Muscle of back (tissue), 3 donors: ENCODE measurements at regions not wholly inside any gene's neighbourhood (a gene's known extent, or its start where the extent isn't known, plus 50 kb on each side); places are given as distances from the start of the nearest gene placed in this dataset.

Source experiments
- DNase-seq, 3 donors: peaks; one replicate each; pipeline versions ENCODE4 v3.0.0 to v3.0.0-alpha.2; 2013

DNA sequence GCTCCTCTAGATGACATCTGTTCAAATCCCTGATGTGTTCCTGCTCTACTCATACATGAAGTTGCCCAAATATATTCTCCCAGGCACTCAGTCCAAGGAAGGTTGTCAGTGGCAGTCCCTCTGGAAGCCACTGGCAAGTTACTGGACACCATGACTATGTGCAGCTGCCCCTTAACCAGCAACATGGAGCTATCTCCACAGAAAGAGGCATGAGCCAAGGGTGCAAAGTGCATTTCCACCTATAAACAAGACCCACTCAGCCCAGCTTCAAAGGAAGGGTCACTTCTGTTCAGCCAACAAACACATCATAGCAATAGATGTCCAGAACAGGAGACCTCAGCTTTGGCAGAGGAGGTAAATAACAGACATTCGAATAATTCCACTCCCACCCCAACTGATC is 217.6 kb upstream of the PMEPA1 start:
- DNase-seq: no peak

DNA sequence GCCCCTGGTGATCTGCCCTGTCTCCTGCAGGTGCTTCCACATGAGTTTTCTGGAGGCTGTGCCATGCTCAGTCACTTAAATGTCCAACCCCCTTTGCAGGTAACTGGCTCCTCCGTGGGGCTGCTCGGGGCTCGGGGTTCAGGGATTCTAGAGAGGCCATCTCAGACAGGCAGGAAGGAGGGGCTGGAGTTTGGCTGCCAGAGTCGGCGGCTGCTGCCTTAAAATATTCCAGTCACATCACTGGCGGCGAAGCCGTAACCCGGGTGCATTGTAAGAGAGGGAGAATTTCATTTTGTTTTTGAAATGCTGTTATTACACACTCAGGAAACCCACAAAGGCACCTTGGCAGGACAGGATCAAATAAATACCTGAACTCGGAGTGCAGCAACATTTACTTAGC is 212.9 kb upstream of the PMEPA1 start:
- DNase-seq: peak in 1 of 3 donors; percentile 32

DNA sequence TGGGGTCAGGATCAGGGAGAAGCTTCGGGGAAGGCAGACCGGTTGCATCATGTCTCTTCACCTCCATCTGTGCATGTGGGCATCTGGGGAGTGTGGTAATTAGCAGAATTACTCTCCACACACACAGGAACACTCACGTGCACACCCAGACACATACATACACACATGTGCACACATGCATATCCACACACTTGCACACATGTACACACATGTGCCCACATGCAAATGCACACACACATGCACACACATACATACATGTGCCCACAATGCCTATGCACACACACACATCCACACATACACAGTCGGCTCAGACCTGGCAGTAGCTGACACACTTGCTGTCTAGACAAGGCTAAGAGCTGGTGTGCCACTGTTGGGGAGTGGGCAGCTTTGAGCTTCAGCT is 212.3 kb upstream of the PMEPA1 start:
- DNase-seq: no peak

DNA sequence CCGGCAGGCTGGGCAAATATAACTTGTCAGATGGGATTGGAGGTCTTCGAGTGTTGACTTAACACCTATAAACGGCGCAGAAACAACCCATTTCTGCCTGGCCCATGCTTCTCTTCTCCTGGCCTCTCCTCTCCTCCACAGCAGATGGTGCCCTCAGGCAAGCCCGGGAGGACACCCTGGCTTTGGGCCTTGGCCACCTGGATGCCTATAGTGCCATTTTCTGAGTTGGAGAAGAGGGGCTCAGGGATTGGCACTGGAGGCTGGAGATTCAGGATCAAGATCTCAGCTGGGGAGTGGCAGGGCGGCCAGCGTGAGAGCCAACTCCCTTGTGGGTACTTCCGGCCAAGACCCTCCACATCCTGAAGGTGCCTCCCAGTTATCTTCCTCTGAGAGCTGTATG is 211.9 kb upstream of the PMEPA1 start:
- DNase-seq: no peak

DNA sequence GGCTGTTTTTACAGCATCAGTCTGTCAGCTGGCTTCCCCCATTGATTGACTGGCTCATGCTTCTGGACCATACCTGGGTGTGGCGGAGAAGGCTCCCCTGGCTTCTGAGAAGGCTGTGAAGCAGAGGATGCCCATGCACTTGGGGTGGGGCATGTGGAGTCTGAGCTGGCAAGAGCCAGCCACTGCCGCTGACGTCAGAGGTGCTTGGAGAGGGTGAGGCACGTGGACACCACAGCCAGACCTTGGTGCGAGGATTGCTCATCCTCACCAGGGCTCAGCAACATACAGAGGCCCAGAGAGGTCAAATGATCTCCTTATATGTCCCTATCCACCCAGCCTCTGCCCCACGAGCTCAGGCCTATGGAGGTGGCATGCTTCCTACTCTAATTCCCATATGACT is 211.2 kb upstream of the PMEPA1 start:
- DNase-seq: no peak

DNA sequence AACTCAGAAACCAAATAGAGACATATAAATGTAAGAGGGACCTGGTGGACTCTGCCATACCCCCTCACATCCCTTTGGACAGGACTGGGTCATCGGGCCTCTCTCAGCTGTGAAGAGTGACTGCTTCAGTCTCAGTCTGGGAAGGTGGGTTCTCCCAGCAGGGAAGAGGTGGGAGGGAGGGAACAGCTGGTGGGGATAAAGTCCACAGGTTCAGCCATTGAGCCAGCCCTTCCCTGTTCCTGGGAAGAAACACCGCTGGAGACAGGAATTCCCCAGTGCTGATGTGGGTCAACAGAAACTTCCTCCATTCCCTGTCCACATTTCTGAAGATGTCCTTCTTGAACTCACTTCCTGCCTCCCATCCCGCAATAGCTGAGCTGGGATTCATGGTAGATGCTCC is 209.2 kb upstream of the PMEPA1 start:
- DNase-seq: no peak

DNA sequence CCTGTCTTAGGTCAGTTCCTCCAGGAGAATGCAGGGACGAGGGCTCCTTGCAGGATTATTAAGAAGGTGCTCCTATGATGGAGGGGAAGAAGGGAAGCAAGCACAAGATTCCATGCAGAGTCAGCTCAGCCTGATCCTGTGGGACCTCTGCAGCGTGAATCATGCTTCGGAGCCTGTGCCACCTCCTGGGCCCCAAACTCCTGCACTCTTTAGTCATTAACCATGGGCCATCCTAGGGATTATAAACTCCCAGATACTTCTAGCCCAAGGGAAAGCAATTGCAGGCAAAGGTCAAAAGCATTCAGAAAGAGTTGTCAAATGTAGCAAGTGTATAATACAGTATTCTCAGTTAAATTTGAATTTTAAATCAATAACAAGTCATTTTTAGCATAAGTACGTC is 208.7 kb upstream of the PMEPA1 start:
- no peak for DNase-seq

DNA sequence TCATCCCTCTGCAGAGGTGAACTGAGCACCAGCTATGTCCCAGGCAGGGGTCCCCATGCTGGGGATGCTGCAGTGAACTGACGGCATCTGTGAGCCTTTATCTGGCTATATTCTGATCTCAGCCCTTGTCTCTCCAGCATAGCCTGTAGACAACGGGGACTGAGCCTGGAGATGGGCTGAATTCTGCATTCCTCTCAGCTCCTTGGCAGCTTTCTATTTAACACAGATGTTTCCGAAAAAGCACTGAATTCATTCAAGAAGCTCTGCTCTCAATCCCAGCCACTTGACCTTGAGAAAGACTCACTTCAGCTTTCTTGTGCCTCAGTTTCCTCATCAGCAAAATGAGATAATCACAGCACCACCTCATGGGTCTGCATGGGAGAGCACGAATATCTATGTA is 204.4 kb upstream of the PMEPA1 start:
- peak in 2 of 3 donors; percentile 11 to 44 for DNase-seq

DNA sequence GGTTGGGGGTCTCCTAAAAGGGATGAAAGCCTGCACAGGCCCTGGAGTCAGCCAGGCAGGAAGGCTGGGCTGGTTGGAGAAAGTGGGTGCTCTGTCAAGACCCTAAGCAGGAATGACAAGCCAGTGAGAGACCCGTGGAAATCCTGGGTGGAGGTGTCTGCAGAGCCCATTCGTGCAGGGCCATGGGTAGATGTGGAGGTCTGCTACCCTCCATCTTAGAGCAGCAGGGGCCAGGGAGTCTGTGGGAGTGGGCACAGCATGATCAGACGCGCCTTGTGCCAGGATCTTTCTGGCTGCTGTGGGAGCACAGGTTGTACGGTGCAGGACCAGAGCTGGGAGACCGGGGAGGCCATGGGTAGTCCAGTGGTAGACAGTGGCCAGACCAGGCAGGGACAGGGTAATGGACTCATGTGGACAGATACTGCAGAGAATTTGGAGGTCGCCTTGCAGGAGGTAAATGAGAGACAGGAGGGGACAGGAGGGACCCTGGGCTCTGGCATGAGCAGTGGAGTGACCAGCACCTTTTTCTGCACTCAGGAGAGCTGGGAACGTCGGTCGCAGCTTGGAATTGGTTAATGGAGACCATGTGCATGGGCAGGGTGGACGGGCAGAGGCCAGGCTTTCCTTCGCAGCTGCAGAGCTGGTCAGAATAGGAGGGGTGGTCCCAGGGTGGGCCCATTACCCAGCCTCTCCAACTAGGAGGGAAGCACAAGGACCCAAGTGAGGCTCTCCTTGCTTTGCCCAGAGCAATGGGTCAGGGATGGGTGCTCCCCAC is 203.5 kb upstream of the PMEPA1 start:
- DNase-seq: no peak

DNA sequence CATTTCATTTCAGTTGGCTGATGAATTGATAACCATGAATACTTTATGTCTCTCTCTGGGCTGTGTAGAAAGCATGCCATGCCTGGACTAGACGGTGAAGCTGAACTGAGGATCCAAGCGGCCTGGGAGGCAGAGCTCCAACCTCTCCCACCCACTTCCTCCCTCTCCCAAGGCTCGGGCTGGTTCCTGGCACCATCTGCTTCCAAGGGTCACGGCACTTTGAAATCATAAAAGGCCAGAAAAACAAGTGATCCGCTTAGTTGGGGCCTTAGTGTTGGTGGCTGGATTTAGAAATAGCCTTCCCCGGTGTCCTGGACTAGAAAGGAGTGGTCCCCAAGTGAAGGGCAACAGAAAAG is 202.4 kb upstream of the PMEPA1 start:
- no peak for DNase-seq

DNA sequence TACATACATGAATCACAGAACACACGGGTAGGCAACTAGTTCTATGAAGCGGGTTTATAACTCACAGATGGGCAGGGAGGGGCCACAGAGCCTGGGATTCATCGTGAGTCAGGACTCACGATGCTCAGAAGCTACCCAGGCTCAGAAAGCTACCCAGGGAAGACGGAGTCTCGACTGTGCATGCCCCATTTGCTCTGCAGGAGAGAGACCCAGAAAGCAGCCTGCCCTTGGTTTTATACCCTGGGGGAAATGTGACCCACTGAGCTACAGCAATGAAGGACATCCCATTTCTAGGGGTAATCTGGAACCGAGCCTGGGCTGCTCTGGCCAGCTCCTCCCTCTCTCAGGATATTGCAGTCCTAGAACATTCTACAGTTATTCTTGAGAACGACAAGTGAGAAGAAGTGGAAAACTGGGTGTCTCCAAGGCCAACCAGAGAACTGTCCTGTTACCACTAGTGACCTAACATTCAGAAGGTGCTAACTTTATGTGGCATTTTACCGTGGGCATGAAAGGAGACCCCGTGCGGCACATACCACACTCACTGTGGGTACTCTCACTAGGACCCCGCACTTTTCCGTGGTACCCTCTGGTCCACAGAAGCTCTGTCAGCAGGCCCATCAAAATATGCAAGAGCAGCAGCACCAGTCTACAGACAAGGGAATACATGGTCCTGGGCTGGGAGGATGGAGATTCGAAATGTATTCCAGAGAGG is 201.9 kb upstream of the PMEPA1 start:
- DNase-seq: no peak

DNA sequence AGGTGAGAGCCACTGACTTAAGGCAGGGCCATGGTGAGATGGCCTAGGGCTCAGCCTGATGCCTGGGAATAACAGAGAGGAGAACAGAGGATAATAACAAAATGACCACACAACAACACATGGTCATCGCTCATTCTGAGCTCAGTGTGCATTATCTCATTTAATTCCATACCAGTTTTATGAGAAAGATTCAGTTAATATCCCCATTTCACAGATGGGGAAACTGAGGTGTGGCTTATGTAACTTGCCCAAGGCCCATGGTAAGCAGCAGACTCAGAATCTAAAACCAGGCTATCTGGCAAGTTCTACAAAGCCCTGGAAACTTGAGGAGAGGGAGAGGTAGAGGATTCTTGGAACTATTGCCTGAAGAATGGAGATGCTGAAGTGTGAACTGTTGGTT is 200.9 kb upstream of the PMEPA1 start:
- DNase-seq: no peak

DNA sequence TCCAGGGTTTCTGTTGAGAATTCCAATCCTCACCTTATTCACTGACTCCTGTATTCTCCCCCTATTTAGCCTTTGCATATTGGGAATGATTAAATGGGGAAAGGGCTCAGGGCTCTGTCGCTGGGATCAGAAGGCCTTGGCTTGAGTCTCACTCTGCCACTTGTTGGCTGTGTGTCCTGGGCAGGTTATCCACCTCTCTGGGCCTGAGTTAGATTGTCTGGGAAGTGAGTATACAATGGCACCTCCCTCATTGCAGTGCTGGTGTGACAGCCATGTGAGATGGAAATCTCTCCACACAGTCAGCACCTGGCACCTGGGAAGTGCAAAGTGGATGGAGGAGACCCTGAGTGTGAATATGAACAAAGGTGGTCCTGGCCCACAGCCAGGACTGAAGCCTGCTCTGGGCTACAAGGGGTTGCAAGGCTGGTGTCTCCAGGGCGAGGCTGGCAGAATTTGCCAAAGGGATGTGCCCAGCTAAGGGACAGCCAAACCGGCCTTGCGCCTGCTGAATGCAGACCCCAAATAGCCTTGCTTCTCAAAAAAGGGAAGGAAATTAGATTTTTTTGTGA is 200.0 kb upstream of the PMEPA1 start:
- no peak for DNase-seq

DNA sequence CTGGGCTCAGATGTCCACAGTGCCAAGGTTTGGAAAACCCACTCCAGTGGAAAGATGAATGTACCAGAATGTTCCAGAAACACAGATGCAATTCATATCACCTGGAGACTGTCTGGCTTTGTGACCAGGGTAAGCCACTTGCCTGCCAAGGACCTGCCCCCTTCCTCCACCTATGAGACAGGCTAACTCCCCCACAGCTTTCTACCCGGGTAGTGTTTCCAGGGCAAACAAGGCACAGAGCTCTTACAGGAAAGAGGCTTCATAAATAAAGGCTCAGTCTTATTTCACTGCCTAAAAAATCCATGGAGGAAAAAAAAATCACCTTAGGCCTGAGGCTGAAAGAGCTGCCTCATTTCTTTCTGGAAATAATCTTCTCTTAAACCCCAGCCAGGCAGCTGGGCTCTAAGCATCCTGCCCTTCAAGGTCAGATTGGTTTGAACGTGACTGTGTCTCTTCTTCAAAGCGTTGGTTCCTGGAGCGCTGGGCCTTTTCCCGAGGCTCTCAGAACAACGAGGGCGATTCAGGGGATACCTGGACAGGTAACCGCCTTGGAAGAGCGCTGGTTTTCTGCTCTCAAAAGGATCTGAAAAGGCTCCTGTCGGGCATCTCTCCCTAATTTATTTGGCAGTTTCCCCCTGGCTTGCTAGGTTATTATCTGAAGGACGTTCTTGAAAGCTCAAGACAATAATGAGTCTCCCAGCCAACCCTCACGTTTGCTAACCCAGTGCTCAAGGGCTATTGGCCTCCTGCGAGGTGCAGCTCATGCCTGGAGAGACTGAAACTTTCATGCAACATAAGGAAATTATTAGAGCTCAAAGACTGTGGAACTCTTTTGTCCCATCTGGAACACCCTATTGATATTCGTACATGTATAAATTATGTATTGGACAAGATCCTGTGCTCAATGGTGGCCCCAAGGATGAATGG is 199.2 kb upstream of the PMEPA1 start:
- DNase-seq: peak in 2 of 3 donors; percentile 30 to 46

DNA sequence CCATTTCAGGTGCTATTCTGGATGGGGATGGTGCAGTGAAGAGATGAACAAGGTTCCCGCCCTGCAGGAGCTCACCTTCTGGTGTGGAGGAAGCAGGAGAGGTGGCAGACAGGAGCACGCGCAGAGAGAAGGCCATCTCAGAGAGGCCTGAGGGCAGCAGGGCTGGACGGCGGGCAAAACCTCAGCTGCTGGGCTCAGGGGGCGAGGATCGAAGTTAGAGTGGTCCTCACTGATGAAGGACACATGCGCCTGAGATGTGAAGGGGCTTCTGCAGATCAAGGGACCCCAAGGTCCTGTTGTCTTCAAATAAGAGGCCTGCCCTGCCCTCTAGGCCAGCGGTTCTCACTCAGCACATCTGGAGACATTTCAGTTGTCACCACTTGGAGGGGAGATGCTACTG is 198.4 kb upstream of the PMEPA1 start:
- no peak for DNase-seq

DNA sequence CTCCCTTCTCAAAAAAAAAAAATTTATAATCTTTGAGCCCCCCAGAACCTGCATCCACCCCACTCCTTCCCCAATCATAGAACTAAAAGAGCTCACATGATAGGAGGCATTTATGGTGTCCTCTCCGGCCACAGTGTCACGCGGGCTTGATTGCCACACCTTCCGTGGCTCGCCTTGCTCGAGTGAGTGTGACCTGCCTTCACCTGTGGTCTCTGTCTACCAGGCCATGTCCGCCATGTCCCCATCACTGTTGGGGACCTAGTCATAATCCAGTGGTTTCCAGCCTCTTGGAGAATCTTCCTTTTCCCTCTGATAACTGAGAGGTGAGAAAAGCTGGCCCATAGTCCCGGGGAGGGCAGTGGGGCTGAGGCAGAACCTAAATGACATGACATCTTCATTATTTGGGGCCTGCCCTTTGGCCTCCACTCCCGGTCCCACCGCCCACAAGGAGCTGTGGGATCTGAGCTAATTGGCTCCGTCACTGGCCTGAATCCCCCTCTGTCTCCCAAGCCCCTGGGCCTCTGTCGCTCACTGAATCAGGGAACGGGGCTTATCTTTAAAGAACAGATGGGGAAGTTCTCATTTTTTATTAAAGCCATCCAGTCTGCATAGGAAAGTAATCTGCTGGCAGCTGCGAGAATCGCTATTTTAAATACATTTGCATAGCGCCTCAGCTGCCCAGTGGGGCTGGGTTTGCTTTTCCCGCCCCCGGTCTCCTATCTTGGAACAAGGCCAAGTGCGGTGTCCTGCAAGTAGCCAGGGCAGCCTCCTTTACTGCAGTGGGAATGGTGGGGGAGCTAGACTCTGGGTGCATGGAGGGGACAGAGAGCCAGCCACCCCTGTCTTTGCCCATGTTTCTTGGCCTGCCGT is 197.6 kb upstream of the PMEPA1 start:
- DNase-seq: peak in 2 of 3 donors; percentile 27 to 60

DNA sequence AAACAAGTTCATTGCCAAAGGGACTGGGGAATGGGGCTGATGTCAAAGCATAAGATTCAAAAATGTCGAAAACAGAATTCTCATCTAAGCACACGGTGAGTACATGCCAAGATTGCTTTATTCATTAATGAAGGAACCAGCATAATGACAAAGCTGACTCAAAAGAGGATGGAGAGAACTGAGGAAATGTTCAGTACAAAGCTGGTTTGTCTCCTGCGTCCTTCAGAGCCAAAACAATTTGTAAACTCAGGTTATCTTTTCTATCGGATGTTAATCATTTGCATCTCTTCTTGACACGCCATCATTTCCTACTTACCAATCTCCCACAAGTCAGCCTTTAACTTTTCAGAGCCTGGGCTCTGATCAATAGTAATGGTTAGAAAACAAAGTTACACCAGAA is 195.6 kb upstream of the PMEPA1 start:
- no peak for DNase-seq

DNA sequence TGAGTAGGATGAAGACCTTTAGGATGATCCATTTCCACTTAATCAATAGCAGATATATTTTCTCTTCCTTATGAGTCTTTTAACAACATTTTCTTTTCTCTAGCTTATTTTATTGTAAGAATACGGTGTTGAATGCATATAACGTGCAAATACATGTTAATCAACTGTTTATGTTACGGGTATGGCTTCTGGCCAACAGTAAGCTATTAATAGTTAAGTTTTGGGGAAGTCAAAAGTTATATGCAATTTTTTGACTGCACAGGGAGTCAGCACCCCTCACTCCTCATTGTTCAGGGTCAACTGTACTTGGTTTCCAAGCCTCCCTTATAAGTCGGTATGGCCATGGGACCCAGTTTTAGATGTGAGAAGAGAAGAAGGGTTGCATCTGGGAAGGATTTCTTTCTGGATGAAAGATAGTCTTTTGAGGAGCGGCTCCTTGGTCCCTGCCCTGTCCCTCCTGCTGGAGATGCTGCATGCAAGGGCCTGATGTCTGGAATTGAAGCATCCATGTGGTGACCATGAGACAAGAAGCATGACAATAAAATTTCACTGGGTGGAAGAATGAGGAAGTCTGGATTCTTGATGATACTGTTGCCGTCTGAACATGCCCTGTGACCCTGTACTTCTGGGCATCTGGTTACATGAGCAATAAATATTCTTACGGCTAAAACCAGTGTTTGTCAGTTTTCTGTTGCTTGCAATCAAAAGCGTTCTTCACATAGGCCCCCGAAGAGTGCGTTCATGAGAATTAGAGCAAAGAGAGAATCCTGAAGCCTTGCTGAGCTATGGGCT is 194.7 kb upstream of the PMEPA1 start:
- no peak for DNase-seq

DNA sequence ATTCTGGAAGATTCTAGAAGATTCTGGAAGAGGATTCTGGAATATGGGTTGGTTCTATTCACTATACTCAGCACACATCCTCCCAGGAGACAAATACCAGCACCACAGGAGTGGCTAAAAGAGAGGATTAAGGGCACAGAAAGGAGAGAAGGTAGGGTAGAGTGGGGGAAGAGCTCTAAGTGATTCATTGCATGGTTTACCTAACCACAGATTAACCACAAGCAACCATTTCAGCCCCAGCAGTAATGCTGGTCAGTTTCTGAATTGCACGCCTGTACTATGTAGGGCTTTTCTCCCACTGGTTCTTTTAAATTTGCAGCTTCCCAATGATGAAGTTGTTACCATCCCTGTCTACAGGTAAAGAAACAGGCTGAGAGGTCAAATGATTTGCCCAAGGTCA is 192.7 kb upstream of the PMEPA1 start:
- DNase-seq: peak in 1 of 3 donors; percentile 48

DNA sequence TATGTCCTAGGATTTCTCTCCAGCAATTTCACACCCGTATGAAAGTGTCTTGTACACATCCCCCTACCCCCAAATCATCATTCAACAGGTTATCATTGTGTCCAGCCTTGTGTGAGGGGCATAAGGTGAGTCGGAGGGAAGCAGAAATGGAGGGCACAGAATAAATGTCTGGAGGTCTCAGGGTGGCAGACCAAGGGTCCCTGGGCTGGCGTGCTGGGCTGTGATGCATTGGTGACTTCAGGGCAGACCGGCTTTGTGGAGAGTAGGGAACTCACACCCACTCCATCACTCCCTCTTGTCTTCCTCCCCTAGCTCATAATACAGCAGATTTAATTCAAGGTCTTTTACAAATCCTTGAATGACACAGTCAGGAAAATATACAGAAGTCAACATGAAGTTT is 191.7 kb upstream of the PMEPA1 start:
- no peak for DNase-seq
